ENCODE measurements at regions not wholly inside any gene's neighbourhood (a gene's known extent, or its start where the extent isn't known, plus 50 kb on each side); places are given as distances from the start of the nearest gene placed in this dataset.

DNA sequence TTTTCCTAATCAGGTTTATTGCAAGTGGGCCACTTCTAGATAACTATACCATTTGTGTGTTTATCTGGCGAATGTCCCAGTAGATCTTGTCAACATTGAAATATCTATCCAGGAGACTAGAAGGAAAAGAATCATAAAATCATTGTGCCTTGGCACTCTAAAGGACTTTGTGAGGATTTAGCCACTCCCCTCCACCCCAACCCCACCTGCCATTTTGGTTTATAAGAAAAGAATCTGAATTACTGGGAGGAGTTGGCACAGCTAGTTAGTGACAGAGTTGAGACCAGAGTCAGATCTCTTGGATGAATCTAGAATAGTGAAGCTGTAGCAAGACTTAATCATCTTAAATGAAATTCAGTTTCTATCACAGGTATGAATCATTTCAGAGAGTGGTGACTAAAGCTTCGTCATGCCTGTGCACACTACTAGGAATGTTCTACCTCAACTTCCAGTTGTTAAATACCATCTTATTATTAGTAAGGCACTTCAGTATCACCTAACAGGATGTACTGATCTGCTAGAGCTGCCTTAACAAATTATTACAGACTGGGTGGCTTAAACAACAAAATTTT is 212.7 kb upstream of the SLC14A2 start:
- TF ChIP-seq, protein P1, sequence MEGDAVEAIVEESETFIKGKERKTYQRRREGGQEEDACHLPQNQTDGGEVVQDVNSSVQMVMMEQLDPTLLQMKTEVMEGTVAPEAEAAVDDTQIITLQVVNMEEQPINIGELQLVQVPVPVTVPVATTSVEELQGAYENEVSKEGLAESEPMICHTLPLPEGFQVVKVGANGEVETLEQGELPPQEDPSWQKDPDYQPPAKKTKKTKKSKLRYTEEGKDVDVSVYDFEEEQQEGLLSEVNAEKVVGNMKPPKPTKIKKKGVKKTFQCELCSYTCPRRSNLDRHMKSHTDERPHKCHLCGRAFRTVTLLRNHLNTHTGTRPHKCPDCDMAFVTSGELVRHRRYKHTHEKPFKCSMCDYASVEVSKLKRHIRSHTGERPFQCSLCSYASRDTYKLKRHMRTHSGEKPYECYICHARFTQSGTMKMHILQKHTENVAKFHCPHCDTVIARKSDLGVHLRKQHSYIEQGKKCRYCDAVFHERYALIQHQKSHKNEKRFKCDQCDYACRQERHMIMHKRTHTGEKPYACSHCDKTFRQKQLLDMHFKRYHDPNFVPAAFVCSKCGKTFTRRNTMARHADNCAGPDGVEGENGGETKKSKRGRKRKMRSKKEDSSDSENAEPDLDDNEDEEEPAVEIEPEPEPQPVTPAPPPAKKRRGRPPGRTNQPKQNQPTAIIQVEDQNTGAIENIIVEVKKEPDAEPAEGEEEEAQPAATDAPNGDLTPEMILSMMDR (IDR thresholded peaks at IDR 0.05): no peak
- TF ChIP-seq POLR2A (IDR thresholded peaks at IDR 0.05; ENCODE audit: low read depth): no peak
